ENCODE measurements at regions not wholly inside any gene's neighbourhood (a gene's known extent, or its start where the extent isn't known, plus 50 kb on each side); places are given as distances from the start of the nearest gene placed in this dataset.

DNA sequence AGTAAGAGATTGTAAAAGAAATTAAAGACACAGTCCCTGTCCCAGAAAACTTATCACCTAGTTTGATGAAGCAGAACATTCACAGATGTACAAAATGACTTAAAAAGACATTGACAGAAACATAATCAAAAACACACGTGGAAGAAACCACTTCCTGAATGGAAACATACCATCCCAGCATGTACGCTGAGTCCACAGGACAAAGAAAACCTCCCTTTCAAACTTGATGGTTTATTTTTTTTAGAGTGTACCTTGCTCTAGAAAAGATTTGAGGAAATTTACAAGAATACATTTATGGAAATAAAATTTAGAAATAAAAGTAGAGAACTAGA lies 140.9 kb downstream of the PMP22 start:
- H3K4me3 ChIP-seq (ENCODE audit: low read depth, low read length) = no peak overlapping the region
- no peak for DNase-seq (ENCODE audit: low read depth)
- no peak for TF ChIP-seq MAX (IDR thresholded peaks at IDR 0.05; ENCODE audit: low read depth, low read length)
- TF ChIP-seq MYC (IDR thresholded peaks at IDR 0.05; ENCODE audit: low read depth, low read length) = no peak
- TF ChIP-seq, protein P1, sequence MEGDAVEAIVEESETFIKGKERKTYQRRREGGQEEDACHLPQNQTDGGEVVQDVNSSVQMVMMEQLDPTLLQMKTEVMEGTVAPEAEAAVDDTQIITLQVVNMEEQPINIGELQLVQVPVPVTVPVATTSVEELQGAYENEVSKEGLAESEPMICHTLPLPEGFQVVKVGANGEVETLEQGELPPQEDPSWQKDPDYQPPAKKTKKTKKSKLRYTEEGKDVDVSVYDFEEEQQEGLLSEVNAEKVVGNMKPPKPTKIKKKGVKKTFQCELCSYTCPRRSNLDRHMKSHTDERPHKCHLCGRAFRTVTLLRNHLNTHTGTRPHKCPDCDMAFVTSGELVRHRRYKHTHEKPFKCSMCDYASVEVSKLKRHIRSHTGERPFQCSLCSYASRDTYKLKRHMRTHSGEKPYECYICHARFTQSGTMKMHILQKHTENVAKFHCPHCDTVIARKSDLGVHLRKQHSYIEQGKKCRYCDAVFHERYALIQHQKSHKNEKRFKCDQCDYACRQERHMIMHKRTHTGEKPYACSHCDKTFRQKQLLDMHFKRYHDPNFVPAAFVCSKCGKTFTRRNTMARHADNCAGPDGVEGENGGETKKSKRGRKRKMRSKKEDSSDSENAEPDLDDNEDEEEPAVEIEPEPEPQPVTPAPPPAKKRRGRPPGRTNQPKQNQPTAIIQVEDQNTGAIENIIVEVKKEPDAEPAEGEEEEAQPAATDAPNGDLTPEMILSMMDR (IDR thresholded peaks at IDR 0.05; ENCODE audit: low read depth, low read length) = no peak

- H3K4me3 ChIP-seq (ENCODE audit: low read depth, low read length) = no peak overlapping the region
- TF ChIP-seq MYC (IDR thresholded peaks at IDR 0.05; ENCODE audit: low read depth, low read length) = no peak
- TF ChIP-seq MAX (IDR thresholded peaks at IDR 0.05; ENCODE audit: low read depth, low read length) = no peak
- TF ChIP-seq, protein P1 (IDR thresholded peaks at IDR 0.05; ENCODE audit: low read depth, low read length) = no peak
- TF ChIP-seq POLR2A (IDR thresholded peaks at IDR 0.05; ENCODE audit: extremely low read depth, insufficient read length) = no peak
- no peak for DNase-seq (ENCODE audit: low read depth)
These were observed 141.4 kb downstream of the PMP22 start for GRCh38 chr17:15123593-15124263.

DNA sequence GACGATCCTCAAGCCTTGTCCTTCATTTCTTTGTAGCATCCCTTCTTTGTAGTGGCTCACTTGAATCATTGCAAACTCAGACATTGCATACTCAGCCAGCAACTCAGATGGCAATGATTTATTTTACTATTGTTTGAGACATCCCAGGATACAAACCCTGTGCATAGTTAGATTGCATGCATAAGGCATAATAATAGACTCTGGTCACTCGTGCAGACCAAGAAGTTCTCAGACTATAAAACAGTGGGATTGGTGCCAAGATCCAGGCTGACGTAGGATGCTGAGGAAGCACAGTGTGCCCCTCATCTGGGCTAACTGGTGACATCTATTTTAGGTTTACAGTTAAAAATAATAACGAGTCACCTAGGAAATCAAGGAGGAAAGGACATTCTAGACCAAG lies 142.3 kb downstream of the PMP22 start:
- no peak overlapping the region for H3K4me3 ChIP-seq (ENCODE audit: low read depth, low read length)
- no peak for DNase-seq (ENCODE audit: low read depth)
- TF ChIP-seq MAX (IDR thresholded peaks at IDR 0.05; ENCODE audit: low read depth, low read length) (no peak), MYC (IDR thresholded peaks at IDR 0.05; ENCODE audit: low read depth, low read length) (no peak), POLR2A (IDR thresholded peaks at IDR 0.05; ENCODE audit: extremely low read depth, insufficient read length) (no peak)
- TF ChIP-seq, protein P1 (IDR thresholded peaks at IDR 0.05; ENCODE audit: low read depth, low read length) = no peak

- no peak overlapping the region for H3K4me3 ChIP-seq (ENCODE audit: low read depth, low read length)
- DNase-seq (ENCODE audit: low read depth) = no peak
- TF ChIP-seq MYC (IDR thresholded peaks at IDR 0.05; ENCODE audit: low read depth, low read length) (no peak), MAX (IDR thresholded peaks at IDR 0.05; ENCODE audit: low read depth, low read length) (no peak), POLR2A (IDR thresholded peaks at IDR 0.05; ENCODE audit: extremely low read depth, insufficient read length) (no peak)
- TF ChIP-seq, protein P1 (IDR thresholded peaks at IDR 0.05; ENCODE audit: low read depth, low read length) = no peak
These were observed 143.7 kb downstream of the PMP22 start for GRCh38 chr17:15121426-15121825.

DNA sequence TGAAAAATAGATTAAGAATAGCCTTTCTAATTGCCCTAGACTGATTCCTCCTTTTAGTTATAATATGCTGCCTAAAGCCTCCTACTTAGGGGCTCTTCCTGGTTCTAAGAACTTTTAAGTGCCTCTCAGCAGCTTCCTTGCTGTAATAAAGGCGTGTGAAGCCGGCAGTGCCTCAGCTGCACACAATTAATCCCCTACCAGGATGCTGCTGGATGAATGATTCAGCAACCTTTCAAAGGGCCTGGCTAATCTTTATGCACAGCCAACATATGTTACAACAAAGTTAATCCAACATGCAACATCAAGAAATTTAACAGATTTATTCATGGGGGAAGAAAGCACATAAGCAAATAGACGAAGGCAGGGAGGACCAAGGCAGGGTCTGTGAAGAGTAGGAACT lies 145.2 kb downstream of the PMP22 start:
- TF ChIP-seq MYC (IDR thresholded peaks at IDR 0.05; ENCODE audit: low read depth, low read length) (no peak), MAX (IDR thresholded peaks at IDR 0.05; ENCODE audit: low read depth, low read length) (no peak), POLR2A (IDR thresholded peaks at IDR 0.05; ENCODE audit: extremely low read depth, insufficient read length) (no peak)
- TF ChIP-seq, protein P1 (IDR thresholded peaks at IDR 0.05; ENCODE audit: low read depth, low read length) = no peak
- no peak for DNase-seq (ENCODE audit: low read depth)
- no peak overlapping the region for H3K4me3 ChIP-seq (ENCODE audit: low read depth, low read length)

All from NB4 (cell line).